BLaER1 (cell line): ENCODE measurements at regions not wholly inside any gene's neighbourhood (a gene's known extent, or its start where the extent isn't known, plus 50 kb on each side); places are given as distances from the start of the nearest gene placed in this dataset.

ENCODE experiments used
- H3K27ac ChIP-seq: shearing (Covaris generic); formaldehyde crosslinking; 2 replicates; pipeline ENCODE4 v1.8.1; 2022
- H3K27me3 ChIP-seq: shearing (Covaris generic); formaldehyde crosslinking; 2 replicates; pipeline ENCODE4 v1.8.1; 2022
- H3K36me3 ChIP-seq: shearing (Covaris generic); formaldehyde crosslinking; 2 replicates; pipeline ENCODE4 v1.8.1; 2022
- H3K4me1 ChIP-seq: shearing (Covaris generic); formaldehyde crosslinking; 2 replicates; pipeline ENCODE4 v1.8.1; 2022
- H3K4me2 ChIP-seq: shearing (Covaris generic); formaldehyde crosslinking; 2 replicates; pipeline ENCODE4 v1.8.1; 2022
- H3K4me3 ChIP-seq: shearing (Covaris generic); formaldehyde crosslinking; 2 replicates; pipeline ENCODE4 v1.8.1; 2022
- H3K9ac ChIP-seq: shearing (Covaris generic); formaldehyde crosslinking; 2 replicates; pipeline ENCODE4 v1.8.1; 2022
- H3K9me3 ChIP-seq: shearing (Covaris generic); formaldehyde crosslinking; 2 replicates; pipeline ENCODE4 v1.8.1; 2022
- H4K20me1 ChIP-seq: shearing (Covaris generic); formaldehyde crosslinking; 2 replicates; pipeline ENCODE4 v1.8.1; 2022
- Cebpa-rat ChIP-seq: shearing (Covaris generic); IDR thresholded peaks from 2 replicates; pipeline ENCODE4 v1.8.1; 2022

- 0 out of 2 replicates have a peak, but pooled peaks cover 5% of the 10 kb centered on the region for H3K9me3 ChIP-seq
- H3K4me1 ChIP-seq: no peaks in the 10 kb centered on the region
- no peak overlapping the region for H3K9ac ChIP-seq
- H3K4me2 ChIP-seq: no peak overlapping the region
- H3K27me3 ChIP-seq: no peaks in the 10 kb centered on the region
- no peak overlapping the region for H3K4me3 ChIP-seq
- H4K20me1 ChIP-seq: no peaks in the 10 kb centered on the region
- no peak overlapping the region for H3K27ac ChIP-seq
- no peaks in the 10 kb centered on the region for H3K36me3 ChIP-seq
- TF ChIP-seq Cebpa-rat: no peak
Measured at GRCh38 chr3:99418209-99418635, 220.2 kb upstream of the COL8A1 start.

GRCh38 chr3:99413504-99413903 lies 224.9 kb upstream of the COL8A1 start:
- H3K4me2 ChIP-seq: no peak overlapping the region

GRCh38 chr3:99410789-99411311 lies 227.5 kb upstream of the COL8A1 start:
- no peak overlapping the region for H3K9ac ChIP-seq
- no peaks in the 10 kb centered on the region for H4K20me1 ChIP-seq
- no peak for TF ChIP-seq Cebpa-rat
- H3K4me3 ChIP-seq: no peak overlapping the region
- H3K9me3 ChIP-seq: no peaks in the 10 kb centered on the region
- no peak overlapping the region for H3K27ac ChIP-seq
- 0 out of 2 replicates have a peak, but pooled peaks cover 6% of the 10 kb centered on the region for H3K4me1 ChIP-seq
- H3K4me2 ChIP-seq: no peak overlapping the region
- H3K36me3 ChIP-seq: no peaks in the 10 kb centered on the region
- no peaks in the 10 kb centered on the region for H3K27me3 ChIP-seq

More at GRCh38 chr3:99413504-99413903, 224.9 kb upstream of the COL8A1 start:
- H3K27me3 ChIP-seq: no peaks in the 10 kb centered on the region
- H3K4me3 ChIP-seq: no peak overlapping the region
- no peaks in the 10 kb centered on the region for H4K20me1 ChIP-seq
- TF ChIP-seq Cebpa-rat: no peak
- H3K9ac ChIP-seq: no peak overlapping the region
- no peaks in the 10 kb centered on the region for H3K9me3 ChIP-seq
- H3K36me3 ChIP-seq: no peaks in the 10 kb centered on the region
- 0 out of 2 replicates have a peak, but pooled peaks cover 6% of the 10 kb centered on the region for H3K4me1 ChIP-seq
- no peak overlapping the region for H3K27ac ChIP-seq

- Histone ChIP-seq H3K27ac (no peak overlapping the region), H3K4me1 (0 out of 2 replicates have a peak, but pooled peaks cover 6% of the 10 kb centered on the region), H4K20me1 (no peaks in the 10 kb centered on the region), H3K4me3 (no peak overlapping the region), H3K9ac (no peak overlapping the region), H3K36me3 (no peaks in the 10 kb centered on the region), H3K27me3 (no peaks in the 10 kb centered on the region), H3K4me2 (no peak overlapping the region), H3K9me3 (no peaks in the 10 kb centered on the region)
- TF ChIP-seq Cebpa-rat: no peak
Measured at GRCh38 chr3:99409961-99410360, 228.4 kb upstream of the COL8A1 start.

- no peaks in the 10 kb centered on the region for H3K27me3 ChIP-seq
- no peaks in the 10 kb centered on the region for H3K36me3 ChIP-seq
- H4K20me1 ChIP-seq: no peaks in the 10 kb centered on the region
- no peak overlapping the region for H3K4me3 ChIP-seq
- H3K9ac ChIP-seq: no peak overlapping the region
- 0 out of 2 replicates have a peak, but pooled peaks cover 6% of the 10 kb centered on the region for H3K4me1 ChIP-seq
- H3K4me2 ChIP-seq: no peak overlapping the region
- no peak for TF ChIP-seq Cebpa-rat
- H3K27ac ChIP-seq: no peak overlapping the region
- no peaks in the 10 kb centered on the region for H3K9me3 ChIP-seq
Measured at GRCh38 chr3:99407257-99407656, 231.1 kb upstream of the COL8A1 start.

- H3K36me3 ChIP-seq: no peaks in the 10 kb centered on the region
- no peak overlapping the region for H3K4me2 ChIP-seq
- no peaks in the 10 kb centered on the region for H3K27me3 ChIP-seq
- H4K20me1 ChIP-seq: no peaks in the 10 kb centered on the region
- H3K4me3 ChIP-seq: no peak overlapping the region
- H3K27ac ChIP-seq: no peak overlapping the region
- no peak for TF ChIP-seq Cebpa-rat
- no peaks in the 10 kb centered on the region for H3K4me1 ChIP-seq
- H3K9me3 ChIP-seq: peaks cover 22% of the 10 kb centered on the region
- no peak overlapping the region for H3K9ac ChIP-seq
Measured at GRCh38 chr3:99402755-99403154, 235.6 kb upstream of the COL8A1 start.

- no peak overlapping the region for H3K9ac ChIP-seq
- H3K27me3 ChIP-seq: no peaks in the 10 kb centered on the region
- H3K4me3 ChIP-seq: no peak overlapping the region
- no peaks in the 10 kb centered on the region for H4K20me1 ChIP-seq
- no peak overlapping the region for H3K27ac ChIP-seq
- peaks cover 25% of the 10 kb centered on the region for H3K9me3 ChIP-seq
- H3K4me1 ChIP-seq: no peaks in the 10 kb centered on the region
- no peak for TF ChIP-seq Cebpa-rat
- no peak overlapping the region for H3K4me2 ChIP-seq
- H3K36me3 ChIP-seq: no peaks in the 10 kb centered on the region
Measured at GRCh38 chr3:99400352-99400751, 238.0 kb upstream of the COL8A1 start.

- no peaks in the 10 kb centered on the region for H3K27me3 ChIP-seq
- no peaks in the 10 kb centered on the region for H3K36me3 ChIP-seq
- TF ChIP-seq Cebpa-rat: no peak
- peaks cover 25% of the 10 kb centered on the region for H3K9me3 ChIP-seq
- no peak overlapping the region for H3K4me2 ChIP-seq
- H3K9ac ChIP-seq: no peak overlapping the region
- H4K20me1 ChIP-seq: no peaks in the 10 kb centered on the region
- no peaks in the 10 kb centered on the region for H3K4me1 ChIP-seq
- H3K4me3 ChIP-seq: no peak overlapping the region
- no peak overlapping the region for H3K27ac ChIP-seq
Measured at GRCh38 chr3:99396651-99397275, 241.6 kb upstream of the COL8A1 start.

- no peak overlapping the region for H3K9ac ChIP-seq
- no peaks in the 10 kb centered on the region for H3K27me3 ChIP-seq
- H3K4me1 ChIP-seq: no peaks in the 10 kb centered on the region
- H3K4me2 ChIP-seq: no peak overlapping the region
- H3K4me3 ChIP-seq: no peak overlapping the region
- H3K9me3 ChIP-seq: peaks cover 25% of the 10 kb centered on the region
- no peak overlapping the region for H3K27ac ChIP-seq
- H4K20me1 ChIP-seq: no peaks in the 10 kb centered on the region
- H3K36me3 ChIP-seq: no peaks in the 10 kb centered on the region
- no peak for TF ChIP-seq Cebpa-rat
Measured at GRCh38 chr3:99394831-99395778, 243.3 kb upstream of the COL8A1 start.

GRCh38 chr3:99393961-99394360 lies 244.4 kb upstream of the COL8A1 start:
- Histone ChIP-seq H3K9ac (no peak overlapping the region), H4K20me1 (no peaks in the 10 kb centered on the region), H3K4me3 (no peak overlapping the region), H3K27ac (no peak overlapping the region), H3K36me3 (no peaks in the 10 kb centered on the region), H3K9me3 (peaks cover 14% of the 10 kb centered on the region), H3K4me1 (no peaks in the 10 kb centered on the region), H3K4me2 (no peak overlapping the region), H3K27me3 (no peaks in the 10 kb centered on the region)
- TF ChIP-seq Cebpa-rat: no peak
